HepG2 (cell line): ENCODE measurements at regions not wholly inside any gene's neighbourhood (a gene's known extent, or its start where the extent isn't known, plus 50 kb on each side); places are given as distances from the start of the nearest gene placed in this dataset.
A peak's percentile ranks its signal among the peaks of the same experiment; 100 is the strongest.

Source experiments
- ATAC-seq: fragments of 200-7000 bp; cut with Tn5 transposase; 3 replicates; pipeline ENCODE4 v1.9.1; 2020; ENCODE audit warnings: mild to moderate bottlenecking, moderate library complexity
- BruUV-seq: library from RNA; stranded (reverse); fragments of 400-500 nt; replicated peaks from 2 replicates; lab custom pipeline; 2021; lab: Mats Ljungman, UMichigan
- CTCF ChIA-PET: fragments of 300-600 bp; formaldehyde crosslinking; extraction: SDS; loops from one replicate; lab custom pipeline; 2021; ENCODE audit warnings: low total read pairs, inconsistent platforms, low intra/inter-chr PET ratio; lab: Yijun Ruan, JAX
- POLR2A ChIA-PET: fragments of 350-600 bp; sonication (Branson Sonifier 250); formaldehyde crosslinking; loops from one replicate; lab custom pipeline; 2020; ENCODE audit warnings: antibody characterized with exemption, inconsistent platforms; lab: Yijun Ruan, JAX
- DNase-seq: peaks from one replicate; pipeline ENCODE4 v3.0.0-alpha.2; 2015; ENCODE audit warnings: low spot score
- FAIRE-seq: peaks from 3 replicates; lab custom pipeline; 2011; peaks lifted over from hg19 to GRCh38; lab: Jason Lieb, UNC
- H2AFZ ChIP-seq: one replicate; pipeline ENCODE4 v1.6.1; 2011; ENCODE audit warnings: low read length, inconsistent platforms
- H3K27ac ChIP-seq: fragments of 300-600 bp; 3 replicates; pipeline ENCODE4 v1.8.0; 2011; ENCODE audit warnings: mixed run types, mild to moderate bottlenecking, mixed read lengths, low read length, inconsistent platforms; ENCODE audit not compliant: insufficient read depth; ENCODE audit errors: extremely low read length
- H3K27me3 ChIP-seq, 2 experiments: fragments of 200-600 bp in 1 of 2; 2 replicates in 1 of 2; 3 replicates in 1 of 2; pipeline versions ENCODE4 v1.6.0 to v1.8.0; 2011; ENCODE audit warnings: low read length in 2 of 2, mild to moderate bottlenecking in 2 of 2, moderate library complexity in 2 of 2, inconsistent platforms in 1 of 2; ENCODE audit not compliant: insufficient read depth in 2 of 2, control insufficient read depth in 1 of 2
- H3K36me3 ChIP-seq, 2 experiments: fragments of 200-600 bp in 1 of 2; replicated peaks in 1 of 2; 2 replicates in 1 of 2; 3 replicates in 1 of 2; pipeline versions ENCODE4 v1.5.1 to v1.8.0; 2011; ENCODE audit warnings: low read length in 2 of 2, inconsistent platforms in 1 of 2; ENCODE audit not compliant: insufficient read depth in 2 of 2, control insufficient read depth in 1 of 2
- H3K4me1 ChIP-seq: 2 replicates; pipeline ENCODE4 v1.5.1; 2012; ENCODE audit warnings: low read length, inconsistent platforms; ENCODE audit not compliant: insufficient read depth
- H3K4me2 ChIP-seq: 2 replicates; pipeline ENCODE4 v1.6.0; 2011; ENCODE audit warnings: low read depth, low read length, inconsistent platforms
- H3K4me3 ChIP-seq, 3 experiments: fragments of 200-600 bp in 1 of 3; sonication (generic), shearing (Covaris generic) in 1 of 3; replicated peaks in 1 of 3; 2 replicates each; pipeline ENCODE4 v1.5.1; 2011 to 2016; ENCODE audit warnings: low read length in 3 of 3, inconsistent platforms in 2 of 3, low read depth in 2 of 3, mild to moderate bottlenecking in 2 of 3, control low read depth in 1 of 3, mixed read lengths in 1 of 3; ENCODE audit not compliant: insufficient read depth in 1 of 3
- H3K79me2 ChIP-seq: one replicate; pipeline ENCODE4 v1.6.1; 2011; ENCODE audit warnings: low read length, inconsistent platforms; ENCODE audit not compliant: insufficient read depth
- H3K9ac ChIP-seq: 2 replicates; pipeline ENCODE4 v1.6.0; 2011; ENCODE audit warnings: mild to moderate bottlenecking, low read depth, low read length, inconsistent platforms; ENCODE audit not compliant: insufficient read depth
- H3K9me3 ChIP-seq: 2 replicates; pipeline ENCODE4 v1.5.1; 2012; ENCODE audit warnings: mild to moderate bottlenecking, low read length
- H4K20me1 ChIP-seq: 2 replicates; pipeline ENCODE4 v1.6.0; 2011; ENCODE audit warnings: inconsistent platforms, mild to moderate bottlenecking, low read length, moderate library complexity; ENCODE audit not compliant: insufficient read depth
- ATF7 ChIP-seq, 2 experiments: fragments of 450-650 bp in 1 of 2; sonication (generic) in 1 of 2; formaldehyde crosslinking in 1 of 2; IDR thresholded peaks; 2 replicates each; pipeline versions ENCODE4 v1.4.0 to v1.6.1; 2016 to 2020; ENCODE audit warnings: antibody characterized with exemption in 1 of 2, mild to moderate bottlenecking in 1 of 2, missing genetic modification reagents in 1 of 2
- CEBPB ChIP-seq: IDR thresholded peaks from 2 replicates; pipeline ENCODE4 v1.6.1; 2011; ENCODE audit warnings: low read depth, low read length, improper control_type of control experiment, borderline replicate concordance
- FOXP1 ChIP-seq, 2 experiments: fragments of 450-650 bp in 1 of 2; IDR thresholded peaks; 2 replicates each; pipeline ENCODE4 v1.6.1; 2017 to 2018; ENCODE audit warnings: antibody characterized with exemption in 1 of 2
- SUZ12 ChIP-seq: fragments of 150-350 bp; IDR thresholded peaks from 2 replicates; pipeline ENCODE4 v1.6.1; 2014; ENCODE audit warnings: low read depth, low read length
- THAP11 ChIP-seq: IDR thresholded peaks from 2 replicates; pipeline ENCODE4 v1.6.1; 2016; ENCODE audit warnings: missing biosample characterization, missing genetic modification reagents
- ZNF292 ChIP-seq: sonication (generic); formaldehyde crosslinking; IDR thresholded peaks from 2 replicates; pipeline ENCODE4 v1.8.1; 2022; ENCODE audit warnings: mild to moderate bottlenecking, low read depth, missing genetic modification reagents, borderline replicate concordance
- ZSCAN25 ChIP-seq: sonication (generic); formaldehyde crosslinking; IDR thresholded peaks from 2 replicates; pipeline ENCODE4 v1.8.0; 2022; ENCODE audit warnings: mild to moderate bottlenecking, missing genetic modification reagents
- WGBS: methylation state at CpG from one replicate; pipeline ENCODE4 v1.1.6; 2017; ENCODE audit warnings: low lambda C conversion rate; 5-methylcytosine and 5-hydroxymethylcytosine counted together
- in situ Hi-C: cut with HindIII; loops from 2 replicates; pipeline ENCODE4 v1.10.0; 2017; ENCODE audit warnings: low pct_unique_long_range_greater_than_20kb; ENCODE audit not compliant: extremely low pct_ligation_motif_present
- intact Hi-C: fragments of 100-400 bp; cut with micrococcal nuclease; formaldehyde crosslinking; loops from one replicate; pipeline ENCODE4 v1.10.0; 2022; ENCODE audit not compliant: unreplicated experiment
- TF ChIP-seq, protein P1 (sequence below): sonication (generic); formaldehyde crosslinking; IDR thresholded peaks from 2 replicates; pipeline ENCODE4 v1.5.0; 2020; ENCODE audit warnings: missing genetic modification reagents
- TF ChIP-seq, protein P2 (sequence below): fragments of 450-650 bp; IDR thresholded peaks from 2 replicates; pipeline ENCODE4 v1.6.1; 2017

DNA sequence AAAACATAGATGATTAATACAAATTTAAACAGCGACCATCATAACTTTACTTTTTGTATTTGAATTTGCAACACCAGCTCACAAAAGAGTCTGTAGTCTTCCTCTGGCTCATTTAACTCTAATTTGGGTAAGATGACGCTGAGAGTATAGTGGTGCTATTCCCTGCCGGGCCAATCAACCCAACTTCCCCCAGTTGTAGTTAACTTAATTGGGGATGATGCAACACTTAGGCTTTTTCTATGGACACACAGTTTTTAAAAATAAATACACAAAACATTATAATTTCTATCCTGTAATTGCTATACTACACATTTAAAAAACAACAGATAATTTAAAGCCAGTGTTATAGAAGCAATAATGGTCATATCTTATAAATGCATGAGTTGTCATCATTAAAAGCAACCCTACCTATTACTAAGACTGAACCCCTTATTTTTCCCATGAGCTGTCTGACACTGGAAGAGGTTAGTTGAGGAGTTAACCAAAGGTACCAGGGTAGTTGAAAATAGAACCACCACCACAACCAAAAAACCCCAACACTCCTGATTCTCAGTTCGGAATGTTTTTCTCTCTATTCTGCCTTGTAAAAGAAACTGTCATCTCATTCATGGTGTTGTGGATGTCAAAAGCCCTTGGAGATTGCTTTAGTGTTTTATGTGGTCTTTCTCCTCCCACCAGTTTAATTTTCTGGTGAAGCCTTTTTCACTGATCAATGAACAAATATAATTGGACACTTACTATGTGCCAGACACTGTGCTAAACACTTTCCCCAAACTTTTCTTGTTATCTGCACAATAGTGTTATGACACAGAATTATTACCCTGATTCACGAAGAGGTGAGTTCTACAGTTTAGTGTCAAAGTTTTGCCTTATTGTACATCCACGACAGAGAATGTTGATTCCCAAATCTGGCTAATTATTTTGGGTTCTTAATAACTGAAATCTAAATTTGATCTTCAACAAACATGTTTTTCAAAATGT is 61.5 kb upstream of the RAPGEF2 start:
- TF ChIP-seq, protein P1, sequence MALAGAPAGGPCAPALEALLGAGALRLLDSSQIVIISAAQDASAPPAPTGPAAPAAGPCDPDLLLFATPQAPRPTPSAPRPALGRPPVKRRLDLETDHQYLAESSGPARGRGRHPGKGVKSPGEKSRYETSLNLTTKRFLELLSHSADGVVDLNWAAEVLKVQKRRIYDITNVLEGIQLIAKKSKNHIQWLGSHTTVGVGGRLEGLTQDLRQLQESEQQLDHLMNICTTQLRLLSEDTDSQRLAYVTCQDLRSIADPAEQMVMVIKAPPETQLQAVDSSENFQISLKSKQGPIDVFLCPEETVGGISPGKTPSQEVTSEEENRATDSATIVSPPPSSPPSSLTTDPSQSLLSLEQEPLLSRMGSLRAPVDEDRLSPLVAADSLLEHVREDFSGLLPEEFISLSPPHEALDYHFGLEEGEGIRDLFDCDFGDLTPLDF (CRISPR knock-in tag) = no peak
- TF ChIP-seq FOXP1 (IDR thresholded peaks at IDR 0.05) = no peak
- TF ChIP-seq FOXP1 (CRISPR knock-in tag; IDR thresholded peaks at IDR 0.05) = no peak
- TF ChIP-seq, protein P2, sequence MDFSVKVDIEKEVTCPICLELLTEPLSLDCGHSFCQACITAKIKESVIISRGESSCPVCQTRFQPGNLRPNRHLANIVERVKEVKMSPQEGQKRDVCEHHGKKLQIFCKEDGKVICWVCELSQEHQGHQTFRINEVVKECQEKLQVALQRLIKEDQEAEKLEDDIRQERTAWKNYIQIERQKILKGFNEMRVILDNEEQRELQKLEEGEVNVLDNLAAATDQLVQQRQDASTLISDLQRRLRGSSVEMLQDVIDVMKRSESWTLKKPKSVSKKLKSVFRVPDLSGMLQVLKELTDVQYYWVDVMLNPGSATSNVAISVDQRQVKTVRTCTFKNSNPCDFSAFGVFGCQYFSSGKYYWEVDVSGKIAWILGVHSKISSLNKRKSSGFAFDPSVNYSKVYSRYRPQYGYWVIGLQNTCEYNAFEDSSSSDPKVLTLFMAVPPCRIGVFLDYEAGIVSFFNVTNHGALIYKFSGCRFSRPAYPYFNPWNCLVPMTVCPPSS = no peak
- 0 out of 2 replicates have a peak, but pooled peaks have one; percentile 8 for TF ChIP-seq ATF7 (IDR thresholded peaks at IDR 0.05)
- TF ChIP-seq ATF7 (CRISPR knock-in tag; IDR thresholded peaks at IDR 0.05) = no peak
- no peak for TF ChIP-seq SUZ12
- peak; percentile 46 for TF ChIP-seq CEBPB
- TF ChIP-seq ZNF292 (CRISPR knock-in tag) = no peak
- no peak for TF ChIP-seq THAP11 (CRISPR knock-in tag)
- TF ChIP-seq ZSCAN25 (CRISPR knock-in tag) = no peak
- TF ChIP-seq, all 625 proteins: peak for 2
- intact Hi-C loops (loop anchor here (10.0 kb wide), 1 partner anchor 133 kb away; no protein-coding TSS in a partner anchor), in situ Hi-C loops (no loop called here)
- ATAC-seq (no peak), DNase-seq (no peak), FAIRE-seq (no peak)
- H3K79me2 ChIP-seq = no peaks in the 10 kb centered on the region
- no TSS peak for BruUV-seq
- ChIA-PET CTCF (no interaction called here), POLR2A (no interaction called here)
- H2AFZ ChIP-seq = no peak overlapping the region
- H3K9me3 ChIP-seq = no peaks in the 10 kb centered on the region
- no peak overlapping the region for H3K27ac ChIP-seq
- H3K9ac ChIP-seq = no peak overlapping the region
- no peaks in the 10 kb centered on the region for H4K20me1 ChIP-seq
- WGBS = 48% methylated on average over 6 of the region's 6 CpGs
- H3K4me1 ChIP-seq = peaks cover 8% of the 10 kb centered on the region
- no peak overlapping the region for H3K4me3 ChIP-seq
- H3K27me3 ChIP-seq = no peaks in the 10 kb centered on the region
- no peaks in the 10 kb centered on the region for H3K36me3 ChIP-seq
- H3K4me2 ChIP-seq = no peak overlapping the region
